ENCODE measurements at regions not wholly inside any gene's neighbourhood (a gene's known extent, or its start where the extent isn't known, plus 50 kb on each side); places are given as distances from the start of the nearest gene placed in this dataset.
"Not testable (repeated sequence)": the region's sequence is repeated elsewhere in the genome, so short reads cannot be mapped to it uniquely, and the experiment has no call there.

DNA sequence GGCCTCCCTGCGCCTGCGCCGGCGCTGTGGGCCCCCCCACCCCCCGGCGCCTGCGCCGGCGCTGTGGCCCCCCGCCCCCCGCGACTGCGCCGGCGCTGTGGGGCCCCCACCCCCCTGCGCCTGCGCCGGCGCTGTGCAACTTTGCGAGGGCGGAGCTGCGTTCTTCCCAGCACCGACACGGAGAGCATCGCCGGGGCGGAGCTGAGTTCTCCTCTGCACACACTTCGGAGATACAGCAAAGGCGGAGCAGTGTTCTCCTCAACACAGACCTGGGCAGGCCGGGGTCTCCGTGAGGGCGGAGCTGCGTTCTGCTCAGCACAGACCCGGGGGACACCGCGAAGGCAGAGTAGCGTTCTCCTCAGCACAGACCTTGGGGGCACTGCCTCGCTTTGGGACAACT, 1478.3 kb upstream of the TPTE start:
- TF ChIP-seq EP300 (IDR thresholded peaks at IDR 0.05; ENCODE audit: low read depth) = not testable (repeated sequence)
- TF ChIP-seq, protein P1, sequence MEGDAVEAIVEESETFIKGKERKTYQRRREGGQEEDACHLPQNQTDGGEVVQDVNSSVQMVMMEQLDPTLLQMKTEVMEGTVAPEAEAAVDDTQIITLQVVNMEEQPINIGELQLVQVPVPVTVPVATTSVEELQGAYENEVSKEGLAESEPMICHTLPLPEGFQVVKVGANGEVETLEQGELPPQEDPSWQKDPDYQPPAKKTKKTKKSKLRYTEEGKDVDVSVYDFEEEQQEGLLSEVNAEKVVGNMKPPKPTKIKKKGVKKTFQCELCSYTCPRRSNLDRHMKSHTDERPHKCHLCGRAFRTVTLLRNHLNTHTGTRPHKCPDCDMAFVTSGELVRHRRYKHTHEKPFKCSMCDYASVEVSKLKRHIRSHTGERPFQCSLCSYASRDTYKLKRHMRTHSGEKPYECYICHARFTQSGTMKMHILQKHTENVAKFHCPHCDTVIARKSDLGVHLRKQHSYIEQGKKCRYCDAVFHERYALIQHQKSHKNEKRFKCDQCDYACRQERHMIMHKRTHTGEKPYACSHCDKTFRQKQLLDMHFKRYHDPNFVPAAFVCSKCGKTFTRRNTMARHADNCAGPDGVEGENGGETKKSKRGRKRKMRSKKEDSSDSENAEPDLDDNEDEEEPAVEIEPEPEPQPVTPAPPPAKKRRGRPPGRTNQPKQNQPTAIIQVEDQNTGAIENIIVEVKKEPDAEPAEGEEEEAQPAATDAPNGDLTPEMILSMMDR (IDR thresholded peaks at IDR 0.05) = not testable (repeated sequence)
